Hepatic stellate cell (primary cell): ENCODE measurements at regions not wholly inside any gene's neighbourhood (a gene's known extent, or its start where the extent isn't known, plus 50 kb on each side); places are given as distances from the start of the nearest gene placed in this dataset.

Experiments
- DNase-seq: peaks from one replicate; pipeline ENCODE4 v3.0.0; 2011; ENCODE audit warnings: low spot score

DNA sequence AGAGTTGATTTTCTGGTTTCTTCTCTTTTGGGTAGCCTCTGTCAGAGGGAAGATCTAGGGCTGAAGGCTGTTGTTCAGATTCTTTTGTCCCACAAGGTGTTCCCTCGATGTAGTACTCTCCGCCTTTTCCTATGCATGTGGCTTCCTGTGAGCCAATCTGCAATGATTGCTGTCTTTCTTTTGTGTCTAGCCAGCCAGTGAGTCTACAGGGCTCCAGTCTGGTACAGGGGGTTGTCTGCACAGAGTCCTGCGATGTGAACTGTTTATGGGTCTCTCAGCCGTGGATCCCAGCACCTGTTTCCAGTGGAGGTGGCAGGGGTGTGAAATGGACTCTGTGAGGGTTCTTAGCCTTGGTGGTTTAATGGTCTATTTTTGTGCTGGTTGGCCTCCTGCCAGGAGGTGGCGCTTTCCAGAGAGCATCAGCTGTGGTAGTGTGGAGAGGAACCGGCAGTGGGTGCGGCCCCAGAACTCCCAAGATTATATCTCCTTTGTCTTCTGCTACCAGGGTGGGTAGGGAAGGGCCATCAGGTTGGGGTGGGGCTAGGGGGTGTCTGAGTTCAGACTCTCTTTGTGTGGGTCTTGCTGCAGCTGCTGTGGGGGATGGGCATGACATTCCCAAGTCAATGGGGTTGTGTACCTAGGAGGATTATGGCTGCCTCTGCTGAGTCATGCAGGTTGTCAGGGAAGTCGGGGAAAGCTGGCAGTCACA is 81.3 kb upstream of the C21orf91 start:
- DNase-seq = no peak

DNA sequence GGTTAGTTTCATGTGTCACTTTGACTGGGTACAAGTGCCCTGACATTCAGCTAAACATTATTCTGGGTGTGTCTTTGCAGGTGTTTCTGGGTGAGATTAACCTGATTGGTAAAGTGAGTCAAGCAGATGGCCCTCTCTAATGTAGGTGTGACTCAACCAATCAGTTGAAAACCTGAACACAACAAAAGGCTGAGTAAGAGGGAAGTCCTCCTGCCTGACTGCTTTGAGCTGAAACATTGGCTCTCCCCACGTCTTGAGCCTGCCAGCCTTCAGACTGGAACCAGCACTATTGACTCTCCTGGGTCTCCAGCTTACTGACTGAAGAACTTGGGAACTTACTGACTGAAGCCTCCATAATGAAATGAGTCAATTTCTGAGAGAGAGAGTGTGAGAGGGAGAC is 70.0 kb upstream of the C21orf91 start:
- no peak for DNase-seq

DNA sequence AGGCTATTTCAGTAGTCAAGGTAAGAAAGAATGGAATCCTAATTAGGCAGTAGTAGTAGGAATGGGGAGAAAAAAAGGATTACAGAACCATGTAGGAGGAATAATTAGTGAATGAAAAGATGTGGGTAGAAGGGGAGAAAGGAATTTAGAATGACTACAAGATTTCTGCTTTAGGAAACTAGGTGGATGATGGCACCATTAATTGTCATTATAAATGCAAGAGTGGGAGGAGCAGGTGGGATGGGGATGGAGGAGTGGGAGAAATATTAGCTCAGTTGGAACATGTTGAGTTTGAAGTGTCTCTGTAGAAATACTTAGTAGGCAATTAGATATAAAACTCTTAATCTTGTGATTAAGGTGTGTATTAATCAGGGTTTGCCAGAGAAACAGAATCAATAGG is 50.0 kb upstream of the C21orf91 start:
- DNase-seq = no peak
